GM12864 (cell line): ENCODE measurements at regions not wholly inside any gene's neighbourhood (a gene's known extent, or its start where the extent isn't known, plus 50 kb on each side); places are given as distances from the start of the nearest gene placed in this dataset.

Source experiments
- DNase-seq: peaks from one replicate; pipeline ENCODE4 v3.0.0-alpha.2; 2011; ENCODE audit warnings: low read depth
- H3K4me3 ChIP-seq: 2 replicates; pipeline ENCODE4 v1.5.1; 2011; ENCODE audit warnings: mild to moderate bottlenecking, low read depth, low read length, control low read depth
- CTCF ChIP-seq: IDR thresholded peaks from 2 replicates; pipeline ENCODE4 v1.5.1; 2011; ENCODE audit warnings: low read depth, mild to moderate bottlenecking, moderate library complexity, low read length, control low read depth, inconsistent platforms; ENCODE audit errors: missing control alignments

DNA sequence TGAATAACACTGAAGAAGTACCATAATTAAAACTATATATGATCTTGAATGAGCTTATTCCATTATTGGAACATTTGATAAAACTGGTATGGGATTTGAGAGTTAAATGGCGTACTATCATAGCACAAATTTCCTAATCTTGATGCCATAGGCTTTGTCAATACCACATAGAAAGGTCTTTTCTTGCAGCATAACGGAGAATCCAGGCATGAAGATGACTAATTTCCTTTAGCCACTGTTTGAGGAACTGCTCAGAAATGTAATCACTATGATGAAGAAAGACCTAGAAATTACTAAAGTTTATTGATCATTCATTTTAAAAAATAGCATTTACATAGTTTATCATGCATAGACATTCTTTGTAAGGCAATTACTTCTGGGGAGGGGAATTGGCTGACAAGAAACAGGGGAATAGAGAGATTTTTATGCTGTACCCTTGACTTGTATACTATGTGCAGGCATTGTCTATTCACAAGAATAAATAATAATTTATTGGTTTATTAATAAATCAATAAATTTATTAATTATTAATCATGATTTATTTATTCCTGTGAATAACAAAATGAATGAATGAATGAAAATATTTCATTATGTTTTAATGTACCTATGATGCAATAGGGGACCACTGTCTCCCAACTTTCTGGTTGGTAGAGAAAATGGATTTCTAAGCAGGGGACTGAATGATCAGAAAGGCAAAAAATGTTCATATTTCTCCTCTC lies 2676.6 kb downstream of the PCDH9 start:
- no peak for TF ChIP-seq CTCF
- DNase-seq: no peak
- H3K4me3 ChIP-seq: no peak overlapping the region

DNA sequence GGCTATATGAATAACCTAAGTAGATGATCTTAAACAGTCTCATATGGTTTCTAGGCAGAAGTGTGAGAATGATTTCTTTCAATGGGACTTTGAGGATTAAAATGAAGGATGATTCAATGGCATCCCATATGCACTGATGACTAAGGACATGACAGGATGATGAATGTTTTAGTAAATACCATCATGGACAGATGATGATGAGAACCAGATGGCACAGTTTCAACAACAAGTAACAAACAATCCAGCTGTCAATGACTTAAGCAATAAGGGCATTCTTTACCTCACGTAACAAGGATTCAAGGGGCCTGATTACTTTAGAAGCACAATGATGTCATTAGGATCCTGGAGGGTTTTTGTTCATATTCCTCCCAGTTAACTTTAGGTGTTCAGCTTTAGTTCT lies 2678.4 kb downstream of the PCDH9 start:
- H3K4me3 ChIP-seq: no peak overlapping the region
- DNase-seq: no peak
- no peak for TF ChIP-seq CTCF

DNA sequence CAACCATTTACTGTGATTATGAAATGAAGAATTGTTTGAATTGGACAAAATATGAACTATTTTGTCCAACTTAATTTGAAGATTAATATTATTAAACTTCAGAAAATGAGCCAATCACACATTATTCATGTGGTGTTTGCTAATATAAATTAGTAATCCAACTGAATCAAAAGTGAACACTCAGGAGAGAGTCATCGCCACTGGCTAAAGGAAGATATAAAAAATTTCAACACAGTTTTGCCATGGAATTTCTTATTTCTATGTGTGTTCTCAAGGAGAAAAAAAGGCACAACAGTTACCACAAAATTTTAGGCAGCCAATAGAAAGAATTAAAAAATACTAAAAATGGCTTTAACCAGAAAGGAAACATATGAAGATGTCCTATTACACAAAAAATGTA lies 2683.8 kb downstream of the PCDH9 start:
- no peak for DNase-seq
- H3K4me3 ChIP-seq: no peak overlapping the region
- no peak for TF ChIP-seq CTCF

- no peak for TF ChIP-seq CTCF
- no peak overlapping the region for H3K4me3 ChIP-seq
- no peak for DNase-seq
Observed at GRCh38 chr13:64540976-64541375, 2689.2 kb downstream of the PCDH9 start.

DNA sequence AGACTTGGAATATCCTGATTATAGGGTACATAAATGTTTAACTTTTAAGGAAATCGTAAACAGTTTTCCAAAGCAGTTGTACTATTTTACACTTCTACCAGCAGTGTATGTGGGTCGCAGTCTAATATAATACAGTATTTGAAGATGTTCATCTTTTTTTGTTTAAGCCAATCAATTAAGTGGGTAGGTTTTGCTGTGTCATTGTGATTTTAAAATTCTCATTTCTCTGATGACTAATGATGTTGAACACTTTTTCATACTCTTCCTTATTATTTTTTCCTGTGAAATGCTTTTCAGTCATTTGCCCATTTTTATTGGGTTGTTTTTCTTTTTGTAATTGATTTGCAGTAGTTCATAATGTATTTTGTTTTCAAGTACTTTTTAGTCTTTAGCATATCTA lies 2689.7 kb downstream of the PCDH9 start:
- no peak overlapping the region for H3K4me3 ChIP-seq
- DNase-seq: no peak
- no peak for TF ChIP-seq CTCF

DNA sequence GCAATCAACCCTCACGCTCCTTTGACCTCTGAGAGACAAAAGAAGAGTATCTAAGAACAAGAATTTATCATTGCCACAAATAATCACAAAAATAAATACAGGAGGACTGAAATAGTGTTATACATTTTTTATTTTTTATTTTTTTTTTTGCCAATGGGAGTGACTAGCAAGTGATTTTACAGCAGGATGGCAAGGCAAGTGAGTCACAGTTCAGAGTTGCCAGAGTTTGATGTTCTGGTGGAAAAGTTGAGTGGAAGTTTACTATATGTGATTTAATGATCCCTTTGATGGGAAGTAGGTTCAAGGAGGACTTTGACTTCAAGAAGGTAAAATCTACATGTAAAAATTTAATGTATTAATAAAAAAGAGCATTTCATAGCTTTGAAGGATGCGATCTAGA lies 2691.4 kb downstream of the PCDH9 start:
- no peak overlapping the region for H3K4me3 ChIP-seq
- DNase-seq: no peak
- no peak for TF ChIP-seq CTCF

- no peak for TF ChIP-seq CTCF
- no peak overlapping the region for H3K4me3 ChIP-seq
- no peak for DNase-seq
Observed at GRCh38 chr13:64534302-64534701, 2695.8 kb downstream of the PCDH9 start.
